B cell (primary cell): ENCODE measurements at regions not wholly inside any gene's neighbourhood (a gene's known extent, or its start where the extent isn't known, plus 50 kb on each side); places are given as distances from the start of the nearest gene placed in this dataset.

Experiments used
- EZH2 ChIP-seq: IDR thresholded peaks from 2 replicates; pipeline ENCODE4 v1.6.1; 2012; ENCODE audit warnings: borderline replicate concordance, low read depth, mild to moderate bottlenecking, moderate library complexity, low read length; ENCODE audit not compliant: insufficient read depth, poor library complexity, severe bottlenecking
- TF ChIP-seq, protein P1 (sequence below): fragments of 200-600 bp; IDR thresholded peaks from one replicate; pipeline ENCODE4 v1.8.0; 2022; ENCODE audit warnings: antibody characterized with exemption, mild to moderate bottlenecking

DNA sequence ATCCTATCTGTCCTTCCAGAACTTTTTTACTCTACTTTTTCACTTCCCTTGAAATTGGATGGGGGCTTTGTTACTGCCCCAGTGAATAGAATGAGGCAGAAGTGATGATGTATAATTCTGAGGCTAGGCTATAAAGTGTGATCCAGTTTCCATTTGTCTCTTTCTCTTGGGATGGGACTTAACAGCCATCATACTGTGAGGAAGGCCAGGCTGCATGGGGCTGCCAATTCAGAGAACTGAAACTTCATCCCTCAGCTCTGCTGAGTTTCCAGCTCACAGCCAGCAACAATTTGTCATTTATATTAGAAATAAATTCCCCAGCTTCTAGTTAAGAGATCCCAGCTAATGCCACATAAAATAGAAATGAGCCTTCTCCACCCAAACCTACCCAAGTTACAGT, 504.0 kb upstream of the TGFBR2 start:
- TF ChIP-seq, protein P1, sequence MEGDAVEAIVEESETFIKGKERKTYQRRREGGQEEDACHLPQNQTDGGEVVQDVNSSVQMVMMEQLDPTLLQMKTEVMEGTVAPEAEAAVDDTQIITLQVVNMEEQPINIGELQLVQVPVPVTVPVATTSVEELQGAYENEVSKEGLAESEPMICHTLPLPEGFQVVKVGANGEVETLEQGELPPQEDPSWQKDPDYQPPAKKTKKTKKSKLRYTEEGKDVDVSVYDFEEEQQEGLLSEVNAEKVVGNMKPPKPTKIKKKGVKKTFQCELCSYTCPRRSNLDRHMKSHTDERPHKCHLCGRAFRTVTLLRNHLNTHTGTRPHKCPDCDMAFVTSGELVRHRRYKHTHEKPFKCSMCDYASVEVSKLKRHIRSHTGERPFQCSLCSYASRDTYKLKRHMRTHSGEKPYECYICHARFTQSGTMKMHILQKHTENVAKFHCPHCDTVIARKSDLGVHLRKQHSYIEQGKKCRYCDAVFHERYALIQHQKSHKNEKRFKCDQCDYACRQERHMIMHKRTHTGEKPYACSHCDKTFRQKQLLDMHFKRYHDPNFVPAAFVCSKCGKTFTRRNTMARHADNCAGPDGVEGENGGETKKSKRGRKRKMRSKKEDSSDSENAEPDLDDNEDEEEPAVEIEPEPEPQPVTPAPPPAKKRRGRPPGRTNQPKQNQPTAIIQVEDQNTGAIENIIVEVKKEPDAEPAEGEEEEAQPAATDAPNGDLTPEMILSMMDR, result no peak
- TF ChIP-seq EZH2, result no peak
